Transverse colon (tissue), 4 donors: ENCODE measurements at regions not wholly inside any gene's neighbourhood (a gene's known extent, or its start where the extent isn't known, plus 50 kb on each side); places are given as distances from the start of the nearest gene placed in this dataset.

Experiments used
- DNase-seq: peaks from one replicate; pipeline ENCODE4 v3.0.0-alpha.2; 2019
- H3K27ac ChIP-seq, 4 donors: fragments of 200-600 bp; sonication (generic); 2 replicates each; pipeline ENCODE4 v1.5.1; 2016 to 2018; ENCODE audit warnings: inconsistent platforms in 4 of 4
- H3K27me3 ChIP-seq: fragments of 200-600 bp; sonication (generic); 2 replicates; pipeline ENCODE4 v1.5.1; 2017; ENCODE audit warnings: inconsistent platforms
- H3K36me3 ChIP-seq, 4 donors: fragments of 200-600 bp; sonication (generic); 2 replicates each; pipeline ENCODE4 v1.5.1; 2017 to 2019; ENCODE audit warnings: inconsistent platforms in 4 of 4
- H3K4me1 ChIP-seq, 4 donors: fragments of 200-600 bp; sonication (generic); 2 replicates each; pipeline ENCODE4 v1.5.1; 2017 to 2020; ENCODE audit warnings: inconsistent platforms in 4 of 4
- H3K4me3 ChIP-seq, 4 donors: fragments of 200-600 bp; sonication (generic); 1 replicate in 1 of 4; 2 replicates in 3 of 4; pipeline versions ENCODE4 v1.5.1 to v1.6.1; 2017 to 2019; ENCODE audit warnings: inconsistent platforms in 4 of 4
- H3K9me3 ChIP-seq, 2 donors: fragments of 200-600 bp; sonication (generic); 2 replicates each; pipeline ENCODE4 v1.5.1; 2017 to 2019; ENCODE audit warnings: inconsistent platforms in 2 of 2
- EP300 ChIP-seq: sonication (generic); formaldehyde crosslinking; IDR thresholded peaks from one replicate; pipeline ENCODE4 v1.6.1; 2017; ENCODE audit warnings: antibody characterized with exemption, low read depth
- POLR2A ChIP-seq: fragments of 450-650 bp; IDR thresholded peaks from one replicate; pipeline ENCODE4 v1.6.1; 2016; ENCODE audit warnings: antibody characterized with exemption, mild to moderate bottlenecking, moderate library complexity
- POLR2AphosphoS5 ChIP-seq, 3 donors: sonication (generic); formaldehyde crosslinking; IDR thresholded peaks; one replicate each; pipeline ENCODE4 v1.6.1; 2016; ENCODE audit warnings: antibody characterized with exemption in 3 of 3
- WGBS, 2 donors: methylation state at CpG; one replicate each; pipeline ENCODE4 v1.1.5; 2018; ENCODE audit warnings: low coverage in 1 of 2; 5-methylcytosine and 5-hydroxymethylcytosine counted together
- in situ Hi-C, 4 donors: fragments of 200-750 bp; cut with MboI; loops; one replicate each; pipeline versions ENCODE4 v1.15.0 to v1.15.1; 2017; ENCODE audit warnings: low sequenced_read_pairs in 3 of 4, low pct_ligation_motif_present in 1 of 4, low pct_unique_long_range_greater_than_20kb in 1 of 4
- intact Hi-C: fragments of 100-400 bp; cut with DNase I; formaldehyde crosslinking; loops from one replicate; pipeline ENCODE4 v1.15.1; 2023; ENCODE audit warnings: low total_unique reads
- TF ChIP-seq, protein P1 (sequence below), 5 experiments: fragments of 200-600 bp in 3 of 5; fragments of 450-650 bp in 2 of 5; sonication (generic) in 3 of 5; IDR thresholded peaks; 1 replicate in 2 of 5; 2 replicates in 3 of 5; pipeline ENCODE4 v1.5.1; 2016 to 2017; ENCODE audit warnings: antibody characterized with exemption in 5 of 5, inconsistent platforms in 3 of 5, mild to moderate bottlenecking in 2 of 5, moderate library complexity in 1 of 5

DNA sequence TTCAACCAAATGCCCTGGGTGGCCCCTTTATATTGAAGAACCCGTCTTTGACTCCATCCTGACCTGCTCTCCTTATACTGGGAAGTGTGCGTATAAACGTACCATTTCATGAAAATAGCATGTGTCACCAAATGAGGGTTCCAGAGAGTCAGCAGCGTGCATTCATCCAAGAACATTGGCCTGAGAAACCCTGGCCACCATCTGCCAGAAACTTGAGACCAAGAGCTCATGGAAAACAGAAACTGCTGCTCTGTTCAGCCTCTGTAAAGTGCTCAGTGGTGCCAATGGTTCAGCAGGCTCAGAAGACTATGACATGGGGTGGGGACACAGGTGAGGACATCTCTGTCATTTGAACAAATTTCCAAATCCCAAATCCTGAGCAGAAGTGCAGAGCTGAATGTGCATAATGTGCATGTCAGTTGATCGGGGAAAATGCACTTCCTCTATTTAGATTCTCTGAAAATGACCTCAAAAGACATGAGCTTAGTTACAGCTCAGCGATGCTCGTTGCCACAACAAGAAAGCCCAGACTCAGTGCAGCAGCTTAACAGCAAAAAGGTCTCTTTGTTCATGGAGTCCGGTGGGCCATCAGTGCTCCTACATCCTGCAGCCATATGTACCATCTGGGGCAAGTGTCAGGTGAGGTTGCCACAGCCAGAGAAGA lies 176.1 kb downstream of the ATPSCKMT start:
- no peaks in the 10 kb centered on the region for H3K36me3 ChIP-seq
- H3K9me3 ChIP-seq: no peaks in the 10 kb centered on the region
- TF ChIP-seq EP300 (no peak), POLR2A (no peak), POLR2AphosphoS5 (IDR thresholded peaks at IDR 0.05) (no peak)
- TF ChIP-seq, protein P1, sequence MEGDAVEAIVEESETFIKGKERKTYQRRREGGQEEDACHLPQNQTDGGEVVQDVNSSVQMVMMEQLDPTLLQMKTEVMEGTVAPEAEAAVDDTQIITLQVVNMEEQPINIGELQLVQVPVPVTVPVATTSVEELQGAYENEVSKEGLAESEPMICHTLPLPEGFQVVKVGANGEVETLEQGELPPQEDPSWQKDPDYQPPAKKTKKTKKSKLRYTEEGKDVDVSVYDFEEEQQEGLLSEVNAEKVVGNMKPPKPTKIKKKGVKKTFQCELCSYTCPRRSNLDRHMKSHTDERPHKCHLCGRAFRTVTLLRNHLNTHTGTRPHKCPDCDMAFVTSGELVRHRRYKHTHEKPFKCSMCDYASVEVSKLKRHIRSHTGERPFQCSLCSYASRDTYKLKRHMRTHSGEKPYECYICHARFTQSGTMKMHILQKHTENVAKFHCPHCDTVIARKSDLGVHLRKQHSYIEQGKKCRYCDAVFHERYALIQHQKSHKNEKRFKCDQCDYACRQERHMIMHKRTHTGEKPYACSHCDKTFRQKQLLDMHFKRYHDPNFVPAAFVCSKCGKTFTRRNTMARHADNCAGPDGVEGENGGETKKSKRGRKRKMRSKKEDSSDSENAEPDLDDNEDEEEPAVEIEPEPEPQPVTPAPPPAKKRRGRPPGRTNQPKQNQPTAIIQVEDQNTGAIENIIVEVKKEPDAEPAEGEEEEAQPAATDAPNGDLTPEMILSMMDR (IDR thresholded peaks at IDR 0.05): no peak
- in situ Hi-C loops: no loop called here
- no peak overlapping the region for H3K4me3 ChIP-seq
- H3K27me3 ChIP-seq: no peaks in the 10 kb centered on the region
- intact Hi-C loops: no loop called here
- 84% methylated on average over 8 of the region's 8 CpGs; no CpG with 5 or more reads in 1 of the 2 donors for WGBS, 2 donors
- DNase-seq: no peak
- no peak overlapping the region for H3K27ac ChIP-seq
- no peaks in the 10 kb centered on the region for H3K4me1 ChIP-seq

DNA sequence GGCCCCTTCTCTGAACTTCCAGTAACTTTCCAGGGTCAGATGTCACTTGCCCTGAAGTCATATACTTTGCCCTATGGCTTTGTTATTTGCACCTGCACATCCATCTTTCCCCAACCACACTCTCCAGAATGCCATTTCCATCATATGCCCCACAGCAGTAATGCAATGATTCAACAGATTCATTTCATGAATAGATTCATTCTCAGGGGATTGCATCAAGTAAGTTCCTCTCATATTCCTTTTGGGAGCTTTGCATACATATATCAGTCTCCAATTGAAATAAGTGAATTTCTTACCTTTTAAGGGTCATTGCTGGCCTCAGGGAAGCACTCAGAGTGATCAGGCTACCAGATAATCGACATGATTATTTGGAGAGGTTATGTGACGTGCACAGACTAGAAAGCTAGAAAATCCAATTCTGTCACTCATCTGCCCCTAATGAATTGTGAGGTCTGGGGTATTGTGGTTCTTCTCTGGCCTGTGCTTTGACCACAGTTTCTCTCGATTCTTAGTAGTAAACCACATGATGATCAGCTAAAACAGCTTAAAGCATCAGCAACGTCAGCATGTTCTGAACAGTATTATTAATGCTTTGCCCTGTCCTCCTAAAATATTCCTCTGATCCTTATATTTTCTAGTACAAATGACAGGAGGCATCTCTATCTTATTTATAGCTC lies 179.9 kb downstream of the ATPSCKMT start:
- no peaks in the 10 kb centered on the region for H3K4me1 ChIP-seq
- H3K36me3 ChIP-seq: no peaks in the 10 kb centered on the region
- H3K4me3 ChIP-seq: no peak overlapping the region
- intact Hi-C loops: no loop called here
- in situ Hi-C loops: no loop called here
- no peaks in the 10 kb centered on the region for H3K27me3 ChIP-seq
- no peak for TF ChIP-seq POLR2A
- TF ChIP-seq POLR2AphosphoS5 (IDR thresholded peaks at IDR 0.05): no peak
- TF ChIP-seq, protein P1 (IDR thresholded peaks at IDR 0.05): no peak
- TF ChIP-seq EP300: no peak
- H3K9me3 ChIP-seq: no peaks in the 10 kb centered on the region
- DNase-seq: no peak
- 75 to 81% methylated on average over 4 of the region's 4 CpGs for WGBS, 2 donors
- no peak overlapping the region for H3K27ac ChIP-seq

DNA sequence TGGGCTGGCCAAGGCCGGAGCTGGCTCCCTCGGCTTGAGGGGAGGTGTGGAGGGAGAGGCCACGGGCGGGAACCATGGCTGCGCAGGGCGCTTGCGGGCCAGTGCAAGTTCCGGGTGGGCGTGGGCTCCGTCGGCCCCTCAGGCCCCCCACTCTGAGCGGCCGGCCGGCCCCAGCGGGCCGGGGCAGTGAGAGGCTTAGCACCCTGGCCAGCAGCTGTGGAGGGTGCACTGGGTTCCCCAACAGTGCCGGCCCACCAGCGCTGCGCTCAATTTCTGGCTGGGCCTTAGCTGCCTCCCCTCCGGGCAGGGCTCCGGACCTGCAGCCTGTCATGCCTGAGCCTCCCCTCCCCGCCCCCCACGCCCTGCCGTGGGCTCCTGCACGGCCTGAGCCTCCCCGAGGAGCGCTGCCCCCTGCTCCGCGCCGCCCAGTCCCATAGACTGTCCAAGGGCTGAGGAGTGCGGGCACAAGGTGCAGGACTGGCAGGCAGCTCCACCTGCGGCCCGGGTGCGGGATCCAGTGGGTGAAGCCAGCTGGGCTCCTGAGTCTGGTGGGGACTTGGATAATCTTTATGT lies 184.2 kb downstream of the ATPSCKMT start:
- H3K4me3 ChIP-seq: no peak overlapping the region
- H3K27me3 ChIP-seq: no peaks in the 10 kb centered on the region
- H3K27ac ChIP-seq: no peak overlapping the region
- DNase-seq: no peak
- H3K36me3 ChIP-seq: no peaks in the 10 kb centered on the region
- no peaks in the 10 kb centered on the region for H3K4me1 ChIP-seq
- H3K9me3 ChIP-seq: no peaks in the 10 kb centered on the region
- TF ChIP-seq POLR2A: no peak
- TF ChIP-seq, protein P1 (IDR thresholded peaks at IDR 0.05): no peak
- no peak for TF ChIP-seq EP300
- 96% methylated on average over 34 of the region's 34 CpGs; no CpG with 5 or more reads in 1 of the 2 donors for WGBS, 2 donors
- in situ Hi-C loops: no loop called here
- intact Hi-C loops: no loop called here

DNA sequence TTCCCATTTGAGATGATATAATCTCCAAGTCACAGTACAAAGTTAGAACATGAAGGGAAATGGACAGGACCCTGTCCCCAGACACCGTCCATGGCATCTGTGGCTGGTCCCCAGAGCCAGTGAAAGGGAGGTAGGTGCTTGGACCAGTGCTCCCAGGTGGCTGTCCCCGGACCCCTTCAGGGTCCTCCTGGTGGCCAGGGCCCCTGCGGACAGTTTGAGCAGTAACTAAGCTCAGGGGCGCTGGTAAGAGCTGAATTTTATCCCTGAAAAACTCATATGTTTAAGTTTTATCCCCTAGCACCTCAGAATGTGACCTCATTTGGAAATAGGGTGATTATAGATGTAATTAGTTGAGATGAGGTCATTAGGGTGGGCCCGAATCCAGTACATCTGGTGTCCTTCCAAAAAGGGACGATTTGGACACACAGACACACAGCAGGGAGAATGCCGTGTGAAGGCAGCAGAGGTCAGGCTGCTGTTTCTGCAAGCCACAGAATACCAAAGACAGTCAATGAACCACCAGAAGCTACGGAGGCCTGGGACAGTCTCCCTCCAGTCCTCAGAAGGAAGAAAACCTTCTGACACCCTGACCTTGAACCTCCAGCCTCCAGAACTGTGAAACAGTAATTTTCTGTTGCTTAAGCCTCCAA lies 185.0 kb downstream of the ATPSCKMT start:
- TF ChIP-seq, protein P1 (IDR thresholded peaks at IDR 0.05): no peak
- TF ChIP-seq EP300 (no peak), POLR2AphosphoS5 (IDR thresholded peaks at IDR 0.05) (no peak), POLR2A (no peak)
- Histone ChIP-seq H3K27me3 (no peaks in the 10 kb centered on the region), H3K4me3 (no peak overlapping the region), H3K36me3 (no peaks in the 10 kb centered on the region), H3K9me3 (no peaks in the 10 kb centered on the region), H3K27ac (no peak overlapping the region), H3K4me1 (no peaks in the 10 kb centered on the region)
- 62 to 83% methylated on average over 1 to 8 of the region's 8 CpGs for WGBS, 2 donors
- DNase-seq: no peak
- intact Hi-C loops: no loop called here
- in situ Hi-C loops: no loop called here
